22Rv1 (cell line): ENCODE measurements at regions not wholly inside any gene's neighbourhood (a gene's known extent, or its start where the extent isn't known, plus 50 kb on each side); places are given as distances from the start of the nearest gene placed in this dataset.

Experiments used
- H3K27ac ChIP-seq: fragments of 450-650 bp; 2 replicates; pipeline ENCODE4 v1.5.1; 2017
- CTCF ChIP-seq: fragments of 450-650 bp; IDR thresholded peaks from 2 replicates; pipeline ENCODE4 v1.5.1; 2017; ENCODE audit warnings: mild to moderate bottlenecking
- ZFX ChIP-seq: fragments of 450-650 bp; IDR thresholded peaks from 2 replicates; pipeline ENCODE4 v1.6.1; 2017; ENCODE audit warnings: antibody characterized with exemption, borderline replicate concordance

- no peak for TF ChIP-seq ZFX
- no peak for TF ChIP-seq CTCF
- no peak overlapping the region for H3K27ac ChIP-seq
Observed at GRCh38 chr11:91846002-91846401, 378.6 kb upstream of the FAT3 start.

GRCh38 chr11:91840640-91841240 lies 383.9 kb upstream of the FAT3 start:
- TF ChIP-seq ZFX = no peak
- no peak for TF ChIP-seq CTCF

GRCh38 chr11:91837411-91838330 lies 386.9 kb upstream of the FAT3 start:
- no peak overlapping the region for H3K27ac ChIP-seq
- TF ChIP-seq CTCF = no peak
- no peak for TF ChIP-seq ZFX

More at GRCh38 chr11:91840640-91841240, 383.9 kb upstream of the FAT3 start:
- H3K27ac ChIP-seq = no peak overlapping the region

- H3K27ac ChIP-seq = no peak overlapping the region
Observed at GRCh38 chr11:91835051-91835560, 389.5 kb upstream of the FAT3 start.

GRCh38 chr11:91828901-91829300 lies 395.7 kb upstream of the FAT3 start:
- H3K27ac ChIP-seq = no peak overlapping the region
- TF ChIP-seq ZFX (no peak), CTCF (no peak)

More at GRCh38 chr11:91835051-91835560, 389.5 kb upstream of the FAT3 start:
- no peak for TF ChIP-seq CTCF

- no peak for TF ChIP-seq CTCF
- no peak for TF ChIP-seq ZFX
- no peak overlapping the region for H3K27ac ChIP-seq
Observed at GRCh38 chr11:91825777-91826176, 398.8 kb upstream of the FAT3 start.
